IMR-90 (cell line): ENCODE measurements at regions not wholly inside any gene's neighbourhood (a gene's known extent, or its start where the extent isn't known, plus 50 kb on each side); places are given as distances from the start of the nearest gene placed in this dataset.

Source experiments
- CEBPB ChIP-seq: IDR thresholded peaks from 2 replicates; pipeline ENCODE4 v1.6.1; 2012; ENCODE audit warnings: low read depth, low read length, improper control_type of control experiment
- CTCF ChIP-seq: conservative IDR thresholded peaks from 2 replicates; pipeline ENCODE4 v1.5.1; 2012; ENCODE audit warnings: mild to moderate bottlenecking, low read depth, low read length, improper control_type of control experiment
- FOS ChIP-seq: fragments of 150-350 bp; IDR thresholded peaks from 2 replicates; pipeline ENCODE4 v1.6.1; 2016; ENCODE audit warnings: low read depth, low read length
- POLR2A ChIP-seq: IDR thresholded peaks from 2 replicates; pipeline ENCODE4 v1.6.1; 2012; ENCODE audit warnings: mild to moderate bottlenecking, low read depth, low read length
- RAD21 ChIP-seq: IDR thresholded peaks from 2 replicates; pipeline ENCODE4 v1.6.1; 2012; ENCODE audit warnings: low read length, improper control_type of control experiment
- RCOR1 ChIP-seq: IDR thresholded peaks from 2 replicates; pipeline ENCODE4 v1.6.1; 2012; ENCODE audit warnings: mild to moderate bottlenecking, low read length, improper control_type of control experiment; ENCODE audit not compliant: insufficient replicate concordance
- RFX5 ChIP-seq: IDR thresholded peaks from 2 replicates; pipeline ENCODE4 v1.8.0; 2012; ENCODE audit warnings: low read depth, mild to moderate bottlenecking, low read length, moderate library complexity

- TF ChIP-seq CTCF (no peak), RFX5 (no peak), POLR2A (no peak), FOS (no peak), CEBPB (no peak), RAD21 (no peak), RCOR1 (no peak)
Measured at GRCh38 chr13:106927421-106927820, 359.5 kb upstream of the ARGLU1 start.
